ENCODE measurements at regions not wholly inside any gene's neighbourhood (a gene's known extent, or its start where the extent isn't known, plus 50 kb on each side); places are given as distances from the start of the nearest gene placed in this dataset.
"Not testable (repeated sequence)": the region's sequence is repeated elsewhere in the genome, so short reads cannot be mapped to it uniquely, and the experiment has no call there.

- no peak for ATAC-seq
- no peak for DNase-seq
- intact Hi-C loops (cut with DNase I) = loop anchor here in 1 of 2 donors (5.0 kb wide), 1 partner anchor 53 kb away; the partner anchor contains the start of gene DAAM1
These were observed 54.2 kb upstream of the DAAM1 start for GRCh38 chr14:59134307-59134706.

GRCh38 chr14:59137256-59137655 is 51.2 kb upstream of the DAAM1 start:
- intact Hi-C loops (cut with DNase I) = no loop called here
- ATAC-seq (no peak), DNase-seq (no peak)

- ATAC-seq; intact Hi-C loops (cut with DNase I); DNase-seq: not testable (repeated sequence)
These were observed 49.9 kb upstream of the DAAM1 start for GRCh38 chr14:59138576-59138975.

Measured in left cardiac atrium (tissue), 4 donors.